ENCODE measurements at regions not wholly inside any gene's neighbourhood (a gene's known extent, or its start where the extent isn't known, plus 50 kb on each side); places are given as distances from the start of the nearest gene placed in this dataset.
"Not testable (repeated sequence)": the region's sequence is repeated elsewhere in the genome, so short reads cannot be mapped to it uniquely, and the experiment has no call there.

DNA sequence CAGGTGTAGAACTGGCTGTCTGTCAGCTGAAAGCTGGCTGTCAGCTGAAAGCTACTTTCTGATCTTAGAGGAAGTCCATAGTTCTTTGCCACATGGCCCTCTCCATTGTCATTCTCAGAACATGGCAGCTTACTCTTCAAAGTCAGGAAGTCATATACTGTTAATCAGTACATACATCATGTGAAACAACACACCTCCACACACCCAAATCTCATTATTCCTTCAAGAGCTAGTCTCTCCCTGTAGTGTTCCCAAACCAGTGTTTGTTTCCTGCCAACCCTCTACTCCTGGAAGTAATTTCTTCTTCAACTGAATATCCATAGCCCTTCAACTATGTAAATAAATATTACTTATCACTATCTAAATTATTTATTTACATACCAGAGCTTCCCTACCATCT lies 58.9 kb downstream of the OR5AK2 start:
- Histone ChIP-seq H3K27ac (ENCODE audit: insufficient read depth in 1 of 2, low read depth in 1 of 2, low read length in 2 of 2, poor library complexity in 1 of 2, severe bottlenecking in 2 of 2) (no peak overlapping the region), H3K36me3 (ENCODE audit: control insufficient read depth in 4 of 4, insufficient read depth in 4 of 4, low read length in 3 of 4) (no peaks in the 10 kb centered on the region), H3K4me1 (ENCODE audit: control extremely low read depth in 1 of 4, control insufficient read depth in 4 of 4, insufficient read depth in 4 of 4, low read length in 3 of 4) (no peaks in the 10 kb centered on the region), H3K27me3 (replicated peaks in 2 of 5; ENCODE audit: control insufficient read depth in 4 of 5, insufficient read depth in 5 of 5, low read length in 4 of 5) (no peaks in the 10 kb centered on the region), H3K4me3 (ENCODE audit: control insufficient read depth in 1 of 7, extremely low read depth in 1 of 7, insufficient read depth in 4 of 7, low read depth in 2 of 7, low read length in 6 of 7) (no peak overlapping the region), H3K9me3 (ENCODE audit: control extremely low read depth in 1 of 5, control insufficient read depth in 4 of 5, insufficient read depth in 2 of 5, low read depth in 1 of 5, low read length in 4 of 5) (no peaks in the 10 kb centered on the region)
- CTCF ChIA-PET: no interaction called here
- POLR2A ChIA-PET: no interaction called here
- DNase-seq: no peak

DNA sequence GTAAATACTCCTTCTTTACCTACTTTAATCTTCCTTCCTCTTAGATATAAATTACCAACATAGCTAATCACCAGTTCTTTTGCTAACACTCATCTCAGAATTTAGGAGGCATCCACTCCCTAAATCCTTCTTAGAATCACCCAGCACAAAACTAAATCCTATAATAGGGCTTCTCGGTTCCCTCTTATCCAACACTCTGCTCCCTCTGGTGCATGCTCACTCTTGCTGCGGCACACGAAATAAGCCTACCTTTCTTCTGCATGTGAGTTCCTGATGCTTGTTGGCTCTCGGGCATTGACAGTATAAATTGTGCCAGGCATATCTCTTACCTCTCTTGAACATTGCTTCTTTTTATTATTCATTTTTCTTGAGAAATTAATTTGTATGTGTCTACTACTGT lies 61.0 kb downstream of the OR5AK2 start:
- CTCF ChIA-PET: no interaction called here
- WGBS (ENCODE audit: insufficient coverage): 85% methylated on average over 3 of the region's 4 CpGs
- POLR2A ChIA-PET: no interaction called here
- Histone ChIP-seq H3K27ac (ENCODE audit: insufficient read depth in 1 of 2, low read depth in 1 of 2, low read length in 2 of 2, poor library complexity in 1 of 2, severe bottlenecking in 2 of 2) (no peak overlapping the region), H3K4me1 (ENCODE audit: control extremely low read depth in 1 of 4, control insufficient read depth in 4 of 4, insufficient read depth in 4 of 4, low read length in 3 of 4) (no peaks in the 10 kb centered on the region), H3K4me3 (ENCODE audit: control insufficient read depth in 1 of 7, extremely low read depth in 1 of 7, insufficient read depth in 4 of 7, low read depth in 2 of 7, low read length in 6 of 7) (no peak overlapping the region), H3K27me3 (replicated peaks in 2 of 5; ENCODE audit: control insufficient read depth in 4 of 5, insufficient read depth in 5 of 5, low read length in 4 of 5) (no peaks in the 10 kb centered on the region), H3K9me3 (ENCODE audit: control extremely low read depth in 1 of 5, control insufficient read depth in 4 of 5, insufficient read depth in 2 of 5, low read depth in 1 of 5, low read length in 4 of 5) (no peaks in the 10 kb centered on the region), H3K36me3 (ENCODE audit: control insufficient read depth in 4 of 4, insufficient read depth in 4 of 4, low read length in 3 of 4) (no peaks in the 10 kb centered on the region)
- no peak for DNase-seq

DNA sequence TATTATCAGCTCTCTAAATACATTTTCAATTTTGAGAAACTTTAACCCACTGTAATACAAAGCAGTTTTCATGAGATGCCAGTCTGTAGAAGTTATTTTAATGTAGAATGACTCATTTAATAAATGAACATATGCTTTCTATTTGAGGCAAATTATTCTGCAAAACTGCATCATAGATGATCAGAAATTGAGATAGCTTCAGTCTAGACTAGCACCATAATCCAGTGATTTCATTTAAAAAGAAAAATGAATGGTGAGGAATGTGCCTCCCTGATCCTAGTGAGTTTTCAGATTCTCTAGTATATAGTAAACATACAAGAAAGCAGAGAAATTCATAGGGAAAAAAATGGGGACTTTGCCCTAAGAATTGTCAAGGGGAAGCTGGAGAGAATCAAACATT lies 66.1 kb downstream of the OR5AK2 start:
- no peaks in the 10 kb centered on the region for H3K9me3 ChIP-seq (ENCODE audit: control extremely low read depth in 1 of 5, control insufficient read depth in 4 of 5, insufficient read depth in 2 of 5, low read depth in 1 of 5, low read length in 4 of 5)
- no peak overlapping the region for H3K27ac ChIP-seq (ENCODE audit: insufficient read depth in 1 of 2, low read depth in 1 of 2, low read length in 2 of 2, poor library complexity in 1 of 2, severe bottlenecking in 2 of 2)
- no peak overlapping the region for H3K4me3 ChIP-seq (ENCODE audit: control insufficient read depth in 1 of 7, extremely low read depth in 1 of 7, insufficient read depth in 4 of 7, low read depth in 2 of 7, low read length in 6 of 7)
- ChIA-PET CTCF (no interaction called here), POLR2A (no interaction called here)
- H3K27me3 ChIP-seq (replicated peaks in 2 of 5; ENCODE audit: control insufficient read depth in 4 of 5, insufficient read depth in 5 of 5, low read length in 4 of 5): peaks cover 0 to 2% (median 0%) of the 10 kb centered on the region in 5 experiments
- DNase-seq: no peak
- no peaks in the 10 kb centered on the region for H3K36me3 ChIP-seq (ENCODE audit: control insufficient read depth in 4 of 4, insufficient read depth in 4 of 4, low read length in 3 of 4)
- no peaks in the 10 kb centered on the region for H3K4me1 ChIP-seq (ENCODE audit: control extremely low read depth in 1 of 4, control insufficient read depth in 4 of 4, insufficient read depth in 4 of 4, low read length in 3 of 4)

- ChIA-PET CTCF (no interaction called here), POLR2A (no interaction called here)
- Histone ChIP-seq H3K27me3 (replicated peaks in 2 of 5; ENCODE audit: control insufficient read depth in 4 of 5, insufficient read depth in 5 of 5, low read length in 4 of 5) (peaks cover 0 to 2% (median 0%) of the 10 kb centered on the region in 5 experiments), H3K36me3 (ENCODE audit: control insufficient read depth in 4 of 4, insufficient read depth in 4 of 4, low read length in 3 of 4) (no peaks in the 10 kb centered on the region), H3K27ac (ENCODE audit: insufficient read depth in 1 of 2, low read depth in 1 of 2, low read length in 2 of 2, poor library complexity in 1 of 2, severe bottlenecking in 2 of 2) (no peak overlapping the region), H3K9me3 (ENCODE audit: control extremely low read depth in 1 of 5, control insufficient read depth in 4 of 5, insufficient read depth in 2 of 5, low read depth in 1 of 5, low read length in 4 of 5) (no peaks in the 10 kb centered on the region), H3K4me3 (ENCODE audit: control insufficient read depth in 1 of 7, extremely low read depth in 1 of 7, insufficient read depth in 4 of 7, low read depth in 2 of 7, low read length in 6 of 7) (no peak overlapping the region), H3K4me1 (ENCODE audit: control extremely low read depth in 1 of 4, control insufficient read depth in 4 of 4, insufficient read depth in 4 of 4, low read length in 3 of 4) (no peaks in the 10 kb centered on the region)
- no CpG with 5 or more reads among the region's 2 CpGs for WGBS (ENCODE audit: insufficient coverage)
- no peak for DNase-seq
Observed at GRCh38 chr11:57055744-57056143, 67.0 kb downstream of the OR5AK2 start.

GRCh38 chr11:57056735-57057134 lies 68.0 kb downstream of the OR5AK2 start:
- H3K27me3 ChIP-seq (replicated peaks in 2 of 5; ENCODE audit: control insufficient read depth in 4 of 5, insufficient read depth in 5 of 5, low read length in 4 of 5): peaks cover 0 to 2% (median 0%) of the 10 kb centered on the region in 5 experiments
- H3K27ac ChIP-seq (ENCODE audit: insufficient read depth in 1 of 2, low read depth in 1 of 2, low read length in 2 of 2, poor library complexity in 1 of 2, severe bottlenecking in 2 of 2): no peak overlapping the region
- WGBS (ENCODE audit: insufficient coverage): no CpG with 5 or more reads among the region's 3 CpGs
- H3K4me3 ChIP-seq (ENCODE audit: control insufficient read depth in 1 of 7, extremely low read depth in 1 of 7, insufficient read depth in 4 of 7, low read depth in 2 of 7, low read length in 6 of 7): no peak overlapping the region
- no peak for DNase-seq
- ChIA-PET POLR2A (no interaction called here), CTCF (no interaction called here)
- H3K36me3 ChIP-seq (ENCODE audit: control insufficient read depth in 4 of 4, insufficient read depth in 4 of 4, low read length in 3 of 4): no peaks in the 10 kb centered on the region
- H3K4me1 ChIP-seq (ENCODE audit: control extremely low read depth in 1 of 4, control insufficient read depth in 4 of 4, insufficient read depth in 4 of 4, low read length in 3 of 4): no peaks in the 10 kb centered on the region
- H3K9me3 ChIP-seq (ENCODE audit: control extremely low read depth in 1 of 5, control insufficient read depth in 4 of 5, insufficient read depth in 2 of 5, low read depth in 1 of 5, low read length in 4 of 5): no peaks in the 10 kb centered on the region

GRCh38 chr11:57057561-57057960 lies 68.8 kb downstream of the OR5AK2 start:
- POLR2A ChIA-PET: no interaction called here
- peaks cover 0 to 2% (median 0%) of the 10 kb centered on the region in 5 experiments for H3K27me3 ChIP-seq (replicated peaks in 2 of 5; ENCODE audit: control insufficient read depth in 4 of 5, insufficient read depth in 5 of 5, low read length in 4 of 5)
- CTCF ChIA-PET: no interaction called here
- no peak for DNase-seq
- no peaks in the 10 kb centered on the region for H3K9me3 ChIP-seq (ENCODE audit: control extremely low read depth in 1 of 5, control insufficient read depth in 4 of 5, insufficient read depth in 2 of 5, low read depth in 1 of 5, low read length in 4 of 5)
- no peak overlapping the region for H3K27ac ChIP-seq (ENCODE audit: insufficient read depth in 1 of 2, low read depth in 1 of 2, low read length in 2 of 2, poor library complexity in 1 of 2, severe bottlenecking in 2 of 2)
- no peak overlapping the region for H3K4me3 ChIP-seq (ENCODE audit: control insufficient read depth in 1 of 7, extremely low read depth in 1 of 7, insufficient read depth in 4 of 7, low read depth in 2 of 7, low read length in 6 of 7)
- no peaks in the 10 kb centered on the region for H3K36me3 ChIP-seq (ENCODE audit: control insufficient read depth in 4 of 4, insufficient read depth in 4 of 4, low read length in 3 of 4)
- H3K4me1 ChIP-seq (ENCODE audit: control extremely low read depth in 1 of 4, control insufficient read depth in 4 of 4, insufficient read depth in 4 of 4, low read length in 3 of 4): no peaks in the 10 kb centered on the region

DNA sequence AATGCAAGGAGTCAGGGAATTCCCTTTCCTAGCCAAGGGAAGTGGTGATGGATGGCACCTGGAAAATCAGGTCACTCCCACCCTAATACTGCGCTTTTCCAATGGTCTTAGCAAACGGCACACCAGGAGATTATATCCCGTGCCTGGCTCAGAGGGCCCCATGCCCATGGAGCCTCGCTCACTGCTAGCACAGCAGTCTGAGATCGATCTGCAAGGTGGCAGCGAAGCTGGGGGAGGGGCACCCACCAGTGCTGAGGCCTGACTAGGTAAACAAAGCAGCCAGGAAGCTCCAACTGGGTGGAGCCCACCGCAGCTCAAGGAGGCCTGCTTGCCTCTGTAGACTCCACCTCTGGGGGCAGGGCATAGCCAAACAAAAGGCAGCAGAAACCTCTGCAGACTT lies 74.2 kb downstream of the OR5AK2 start:
- H3K9me3 ChIP-seq (ENCODE audit: control extremely low read depth in 1 of 5, control insufficient read depth in 4 of 5, insufficient read depth in 2 of 5, low read depth in 1 of 5, low read length in 4 of 5); H3K36me3 ChIP-seq (ENCODE audit: control insufficient read depth in 4 of 4, insufficient read depth in 4 of 4, low read length in 3 of 4); DNase-seq; H3K27me3 ChIP-seq (replicated peaks in 2 of 5; ENCODE audit: control insufficient read depth in 4 of 5, insufficient read depth in 5 of 5, low read length in 4 of 5); H3K4me3 ChIP-seq (ENCODE audit: control insufficient read depth in 1 of 7, extremely low read depth in 1 of 7, insufficient read depth in 4 of 7, low read depth in 2 of 7, low read length in 6 of 7); H3K27ac ChIP-seq (ENCODE audit: insufficient read depth in 1 of 2, low read depth in 1 of 2, low read length in 2 of 2, poor library complexity in 1 of 2, severe bottlenecking in 2 of 2); H3K4me1 ChIP-seq (ENCODE audit: control extremely low read depth in 1 of 4, control insufficient read depth in 4 of 4, insufficient read depth in 4 of 4, low read length in 3 of 4); CTCF ChIA-PET; POLR2A ChIA-PET: not testable (repeated sequence)
- WGBS (ENCODE audit: insufficient coverage): 98% methylated on average over 5 of the region's 7 CpGs

GRCh38 chr11:57069942-57070341 lies 81.2 kb downstream of the OR5AK2 start:
- Histone ChIP-seq H3K9me3 (ENCODE audit: control extremely low read depth in 1 of 5, control insufficient read depth in 4 of 5, insufficient read depth in 2 of 5, low read depth in 1 of 5, low read length in 4 of 5) (no peaks in the 10 kb centered on the region), H3K4me1 (ENCODE audit: control extremely low read depth in 1 of 4, control insufficient read depth in 4 of 4, insufficient read depth in 4 of 4, low read length in 3 of 4) (no peaks in the 10 kb centered on the region), H3K4me3 (ENCODE audit: control insufficient read depth in 1 of 7, extremely low read depth in 1 of 7, insufficient read depth in 4 of 7, low read depth in 2 of 7, low read length in 6 of 7) (no peak overlapping the region), H3K36me3 (ENCODE audit: control insufficient read depth in 4 of 4, insufficient read depth in 4 of 4, low read length in 3 of 4) (no peaks in the 10 kb centered on the region), H3K27me3 (replicated peaks in 2 of 5; ENCODE audit: control insufficient read depth in 4 of 5, insufficient read depth in 5 of 5, low read length in 4 of 5) (peaks cover 0 to 2% (median 0%) of the 10 kb centered on the region in 5 experiments), H3K27ac (ENCODE audit: insufficient read depth in 1 of 2, low read depth in 1 of 2, low read length in 2 of 2, poor library complexity in 1 of 2, severe bottlenecking in 2 of 2) (no peak overlapping the region)
- CTCF ChIA-PET: no interaction called here
- POLR2A ChIA-PET: no interaction called here
- no peak for DNase-seq
- WGBS (ENCODE audit: insufficient coverage): no CpG with 5 or more reads among the region's 1 CpG
